ENCODE measurements at regions not wholly inside any gene's neighbourhood (a gene's known extent, or its start where the extent isn't known, plus 50 kb on each side); places are given as distances from the start of the nearest gene placed in this dataset.

- no peak for TF ChIP-seq CBX5 (CRISPR knock-in tag; IDR thresholded peaks at IDR 0.05; ENCODE audit: borderline replicate concordance)
- no peak for TF ChIP-seq ZNF7 (CRISPR knock-in tag; IDR thresholded peaks at IDR 0.05)
- TF ChIP-seq CTCF (CRISPR knock-in tag; IDR thresholded peaks at IDR 0.05), result no peak
- no peak for TF ChIP-seq POLR2G (IDR thresholded peaks at IDR 0.05; ENCODE audit: low read depth, low read length)
- TF ChIP-seq ZNF136 (CRISPR knock-in tag; IDR thresholded peaks at IDR 0.05; ENCODE audit: low read depth), result no peak
- TF ChIP-seq ZBTB4 (CRISPR knock-in tag; IDR thresholded peaks at IDR 0.05; ENCODE audit: borderline replicate concordance), result no peak
- no peak for TF ChIP-seq TCF7 (IDR thresholded peaks at IDR 0.05; ENCODE audit: low read depth)
- no peak for TF ChIP-seq YEATS2 (CRISPR knock-in tag; IDR thresholded peaks at IDR 0.05; ENCODE audit: borderline replicate concordance)
- TF ChIP-seq FOXC1 (CRISPR knock-in tag; IDR thresholded peaks at IDR 0.05; ENCODE audit: borderline replicate concordance), result no peak
- TF ChIP-seq ZNF543 (CRISPR knock-in tag; IDR thresholded peaks at IDR 0.05), result no peak
- TF ChIP-seq ZNF672 (CRISPR knock-in tag; IDR thresholded peaks at IDR 0.05), result no peak
- TF ChIP-seq CENPBD1 (CRISPR knock-in tag; IDR thresholded peaks at IDR 0.05; ENCODE audit: borderline replicate concordance, low read depth), result no peak
Measured at GRCh38 chr18:28905509-28905908, 728.6 kb upstream of the CDH2 start.
